ENCODE measurements at regions not wholly inside any gene's neighbourhood (a gene's known extent, or its start where the extent isn't known, plus 50 kb on each side); places are given as distances from the start of the nearest gene placed in this dataset.

GRCh38 chr6:132244744-132245143 lies 156.5 kb downstream of the MOXD1 start:
- Histone ChIP-seq H3K4me1 (ENCODE audit: insufficient read depth, insufficient read length) (no peaks in the 10 kb centered on the region), H3K36me3 (ENCODE audit: insufficient read depth, insufficient read length, low read length) (no peaks in the 10 kb centered on the region), H3K9me3 (ENCODE audit: insufficient read depth, low read length) (no peaks in the 10 kb centered on the region), H3K27me3 (ENCODE audit: insufficient read depth, insufficient read length) (no peaks in the 10 kb centered on the region), H3K4me3 (ENCODE audit: insufficient read length, low read depth) (no peak overlapping the region), H3K9ac (ENCODE audit: insufficient read length, low read depth) (no peak overlapping the region)
- no peak for DNase-seq (ENCODE audit: low read depth, low spot score)
- no peak for TF ChIP-seq YY1 (IDR thresholded peaks at IDR 0.05; ENCODE audit: insufficient read depth, insufficient read length)
- TF ChIP-seq ZNF274 (IDR thresholded peaks at IDR 0.05; ENCODE audit: low read depth, low read length): no peak
- TF ChIP-seq SUZ12 (IDR thresholded peaks at IDR 0.05; ENCODE audit: extremely low read depth, insufficient read depth, insufficient read length): no peak

- Histone ChIP-seq H3K4me1 (ENCODE audit: insufficient read depth, insufficient read length) (no peaks in the 10 kb centered on the region), H3K4me3 (ENCODE audit: insufficient read length, low read depth) (no peak overlapping the region), H3K36me3 (ENCODE audit: insufficient read depth, insufficient read length, low read length) (no peaks in the 10 kb centered on the region), H3K27me3 (ENCODE audit: insufficient read depth, insufficient read length) (no peaks in the 10 kb centered on the region), H3K9ac (ENCODE audit: insufficient read length, low read depth) (no peak overlapping the region), H3K9me3 (ENCODE audit: insufficient read depth, low read length) (no peaks in the 10 kb centered on the region)
- peak; percentile 64 for DNase-seq (ENCODE audit: low read depth, low spot score)
- TF ChIP-seq YY1 (IDR thresholded peaks at IDR 0.05; ENCODE audit: insufficient read depth, insufficient read length) (no peak), SUZ12 (IDR thresholded peaks at IDR 0.05; ENCODE audit: extremely low read depth, insufficient read depth, insufficient read length) (no peak), ZNF274 (IDR thresholded peaks at IDR 0.05; ENCODE audit: low read depth, low read length) (no peak)
Observed at GRCh38 chr6:132236744-132237143, 164.5 kb downstream of the MOXD1 start.

GRCh38 chr6:132236281-132236680 lies 165.0 kb downstream of the MOXD1 start:
- Histone ChIP-seq H3K9ac (ENCODE audit: insufficient read length, low read depth) (no peak overlapping the region), H3K4me3 (ENCODE audit: insufficient read length, low read depth) (no peak overlapping the region), H3K4me1 (ENCODE audit: insufficient read depth, insufficient read length) (no peaks in the 10 kb centered on the region), H3K36me3 (ENCODE audit: insufficient read depth, insufficient read length, low read length) (no peaks in the 10 kb centered on the region), H3K27me3 (ENCODE audit: insufficient read depth, insufficient read length) (no peaks in the 10 kb centered on the region), H3K9me3 (ENCODE audit: insufficient read depth, low read length) (no peaks in the 10 kb centered on the region)
- DNase-seq (ENCODE audit: low read depth, low spot score): no peak
- TF ChIP-seq ZNF274 (IDR thresholded peaks at IDR 0.05; ENCODE audit: low read depth, low read length): no peak

GRCh38 chr6:132235596-132236280 lies 165.5 kb downstream of the MOXD1 start:
- TF ChIP-seq SUZ12 (IDR thresholded peaks at IDR 0.05; ENCODE audit: extremely low read depth, insufficient read depth, insufficient read length) (no peak), YY1 (IDR thresholded peaks at IDR 0.05; ENCODE audit: insufficient read depth, insufficient read length) (no peak), ZNF274 (IDR thresholded peaks at IDR 0.05; ENCODE audit: low read depth, low read length) (no peak)
- Histone ChIP-seq H3K4me1 (ENCODE audit: insufficient read depth, insufficient read length) (no peaks in the 10 kb centered on the region), H3K9ac (ENCODE audit: insufficient read length, low read depth) (no peak overlapping the region), H3K27me3 (ENCODE audit: insufficient read depth, insufficient read length) (no peaks in the 10 kb centered on the region), H3K36me3 (ENCODE audit: insufficient read depth, insufficient read length, low read length) (no peaks in the 10 kb centered on the region), H3K4me3 (ENCODE audit: insufficient read length, low read depth) (no peak overlapping the region), H3K9me3 (ENCODE audit: insufficient read depth, low read length) (no peaks in the 10 kb centered on the region)
- DNase-seq (ENCODE audit: low read depth, low spot score): no peak

GRCh38 chr6:132234356-132234755 lies 166.9 kb downstream of the MOXD1 start:
- TF ChIP-seq YY1 (IDR thresholded peaks at IDR 0.05; ENCODE audit: insufficient read depth, insufficient read length): no peak
- TF ChIP-seq ZNF274 (IDR thresholded peaks at IDR 0.05; ENCODE audit: low read depth, low read length): no peak
- no peak for TF ChIP-seq SUZ12 (IDR thresholded peaks at IDR 0.05; ENCODE audit: extremely low read depth, insufficient read depth, insufficient read length)
- Histone ChIP-seq H3K9me3 (ENCODE audit: insufficient read depth, low read length) (no peaks in the 10 kb centered on the region), H3K4me1 (ENCODE audit: insufficient read depth, insufficient read length) (no peaks in the 10 kb centered on the region), H3K36me3 (ENCODE audit: insufficient read depth, insufficient read length, low read length) (no peaks in the 10 kb centered on the region), H3K9ac (ENCODE audit: insufficient read length, low read depth) (no peak overlapping the region), H3K4me3 (ENCODE audit: insufficient read length, low read depth) (no peak overlapping the region), H3K27me3 (ENCODE audit: insufficient read depth, insufficient read length) (no peaks in the 10 kb centered on the region)
- DNase-seq (ENCODE audit: low read depth, low spot score): no peak

GRCh38 chr6:132231121-132231884 lies 170.0 kb downstream of the MOXD1 start:
- TF ChIP-seq YY1 (IDR thresholded peaks at IDR 0.05; ENCODE audit: insufficient read depth, insufficient read length): no peak
- no peak for TF ChIP-seq ZNF274 (IDR thresholded peaks at IDR 0.05; ENCODE audit: low read depth, low read length)
- no peak for TF ChIP-seq SUZ12 (IDR thresholded peaks at IDR 0.05; ENCODE audit: extremely low read depth, insufficient read depth, insufficient read length)
- no peaks in the 10 kb centered on the region for H3K27me3 ChIP-seq (ENCODE audit: insufficient read depth, insufficient read length)
- no peak overlapping the region for H3K4me3 ChIP-seq (ENCODE audit: insufficient read length, low read depth)
- H3K4me1 ChIP-seq (ENCODE audit: insufficient read depth, insufficient read length): no peaks in the 10 kb centered on the region
- DNase-seq (ENCODE audit: low read depth, low spot score): no peak
- H3K36me3 ChIP-seq (ENCODE audit: insufficient read depth, insufficient read length, low read length): no peaks in the 10 kb centered on the region
- peaks cover 6% of the 10 kb centered on the region; the same call in 1 of the 2 replicates for H3K9me3 ChIP-seq (ENCODE audit: insufficient read depth, low read length)
- H3K9ac ChIP-seq (ENCODE audit: insufficient read length, low read depth): no peak overlapping the region

GRCh38 chr6:132228894-132229293 lies 172.4 kb downstream of the MOXD1 start:
- no peaks in the 10 kb centered on the region for H3K4me1 ChIP-seq (ENCODE audit: insufficient read depth, insufficient read length)
- no peak for DNase-seq (ENCODE audit: low read depth, low spot score)
- TF ChIP-seq ZNF274 (IDR thresholded peaks at IDR 0.05; ENCODE audit: low read depth, low read length): no peak
- TF ChIP-seq YY1 (IDR thresholded peaks at IDR 0.05; ENCODE audit: insufficient read depth, insufficient read length): no peak
- no peak for TF ChIP-seq SUZ12 (IDR thresholded peaks at IDR 0.05; ENCODE audit: extremely low read depth, insufficient read depth, insufficient read length)
- no peaks in the 10 kb centered on the region for H3K27me3 ChIP-seq (ENCODE audit: insufficient read depth, insufficient read length)
- no peaks in the 10 kb centered on the region for H3K36me3 ChIP-seq (ENCODE audit: insufficient read depth, insufficient read length, low read length)
- no peak overlapping the region for H3K4me3 ChIP-seq (ENCODE audit: insufficient read length, low read depth)
- H3K9me3 ChIP-seq (ENCODE audit: insufficient read depth, low read length): peaks cover 7% of the 10 kb centered on the region
- H3K9ac ChIP-seq (ENCODE audit: insufficient read length, low read depth): no peak overlapping the region
